HG03378 (cell line): ENCODE measurements at regions not wholly inside any gene's neighbourhood (a gene's known extent, or its start where the extent isn't known, plus 50 kb on each side); places are given as distances from the start of the nearest gene placed in this dataset.

Source experiments
- ATAC-seq: cut with Tn5 transposase; IDR thresholded peaks from one replicate; pipeline ENCODE4 v1.9.1; 2021; ENCODE audit warnings: mild to moderate bottlenecking, moderate library complexity; ENCODE audit not compliant: unreplicated experiment

- ATAC-seq = no peak
These were observed 61.2 kb downstream of the MAGED1 start for GRCh38 chrX:51954592-51954991.

GRCh38 chrX:51955200-51955599 is 61.8 kb downstream of the MAGED1 start:
- peak; percentile 98 for ATAC-seq

- no peak for ATAC-seq
These were observed 63.0 kb downstream of the MAGED1 start for GRCh38 chrX:51956441-51956840.

DNA sequence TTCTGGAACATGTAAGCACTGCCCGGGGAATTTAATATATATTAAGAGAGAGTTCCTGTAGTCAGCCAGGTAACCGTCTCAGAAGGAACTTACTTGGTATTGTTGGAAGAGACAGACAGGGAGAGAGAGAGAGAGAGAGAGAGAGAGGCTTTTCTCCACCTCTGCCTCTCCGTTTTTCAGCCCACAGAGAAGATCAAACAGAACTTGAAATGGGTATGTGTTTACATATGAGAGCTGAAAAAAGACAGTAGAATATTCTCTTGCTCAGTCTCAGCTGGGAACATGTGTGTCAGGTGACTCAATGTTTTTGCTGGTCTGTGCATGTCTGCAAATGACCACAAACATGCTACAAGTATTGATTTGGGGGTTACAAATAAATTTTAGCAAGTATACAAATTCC is 81.9 kb downstream of the MAGED1 start:
- ATAC-seq = no peak

DNA sequence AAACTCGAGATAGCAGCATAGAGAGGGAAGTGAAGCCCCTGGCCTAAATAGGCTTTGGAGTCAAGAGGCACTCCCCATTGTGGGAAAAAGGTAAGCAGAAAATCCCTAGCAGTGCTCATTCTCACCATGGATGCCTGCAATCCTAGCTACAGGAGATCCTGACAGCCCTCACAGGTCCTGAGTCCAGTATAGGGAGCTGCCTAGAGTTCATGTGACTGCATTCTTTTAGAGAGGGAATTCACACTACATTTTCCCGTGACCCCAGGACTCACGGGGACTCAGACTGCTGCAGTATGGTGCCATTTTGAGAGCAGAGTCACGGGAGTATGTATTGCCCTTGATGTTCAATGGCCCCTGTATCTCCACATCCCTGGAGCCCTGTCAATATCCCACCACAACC is 82.4 kb downstream of the MAGED1 start:
- no peak for ATAC-seq

DNA sequence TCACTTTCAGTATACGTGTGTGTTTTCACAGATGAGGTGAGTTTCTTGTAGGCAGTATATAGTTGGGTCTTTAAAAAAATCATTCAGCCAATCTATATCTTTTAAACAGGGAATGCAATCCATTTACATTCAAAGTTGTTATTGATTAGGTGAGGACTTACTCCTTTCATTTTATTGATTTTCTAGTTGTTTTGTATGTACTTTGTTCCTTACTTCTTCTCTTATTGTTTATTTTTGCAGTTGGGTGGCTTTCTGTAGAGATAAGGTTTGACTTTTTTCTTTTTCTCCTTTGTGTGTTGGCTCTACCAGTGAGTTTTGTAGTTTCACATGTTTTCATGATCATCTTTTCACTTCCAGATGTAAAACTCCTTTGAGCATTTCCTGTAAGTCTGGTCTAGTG is 83.1 kb downstream of the MAGED1 start:
- ATAC-seq = no peak
